ENCODE measurements at regions not wholly inside any gene's neighbourhood (a gene's known extent, or its start where the extent isn't known, plus 50 kb on each side); places are given as distances from the start of the nearest gene placed in this dataset.
"Not testable (repeated sequence)": the region's sequence is repeated elsewhere in the genome, so short reads cannot be mapped to it uniquely, and the experiment has no call there.

- H3K9me3 Mint-ChIP-seq: no peaks in the 10 kb centered on the region
- no peaks in the 10 kb centered on the region for H3K4me1 Mint-ChIP-seq (ENCODE audit: low read depth)
- H3K36me3 Mint-ChIP-seq (ENCODE audit: low read depth): no peaks in the 10 kb centered on the region
- H3K4me3 Mint-ChIP-seq: no peak overlapping the region
- intact Hi-C loops (cut with micrococcal nuclease): no loop called here
- DNase-seq (ENCODE audit: low spot score): no peak
- H3K27ac Mint-ChIP-seq: no peak overlapping the region
- no peaks in the 10 kb centered on the region for H3K27me3 Mint-ChIP-seq (ENCODE audit: insufficient read depth)
These were observed 233.9 kb upstream of the GBE1 start for GRCh38 chr3:81995329-81995728.

- H3K4me1 Mint-ChIP-seq (ENCODE audit: low read depth): no peaks in the 10 kb centered on the region
- intact Hi-C loops (cut with micrococcal nuclease): no loop called here
- H3K27me3 Mint-ChIP-seq (ENCODE audit: insufficient read depth): no peaks in the 10 kb centered on the region
- H3K4me3 Mint-ChIP-seq: no peak overlapping the region
- H3K36me3 Mint-ChIP-seq (ENCODE audit: low read depth): no peaks in the 10 kb centered on the region
- H3K27ac Mint-ChIP-seq: no peak overlapping the region
- H3K9me3 Mint-ChIP-seq: peaks cover 4% of the 10 kb centered on the region
- DNase-seq (ENCODE audit: low spot score): no peak
These were observed 228.3 kb upstream of the GBE1 start for GRCh38 chr3:81989758-81990157.

- Mint-ChIP-seq H3K9me3 (peaks cover 4% of the 10 kb centered on the region), H3K27ac (no peak overlapping the region), H3K4me1 (ENCODE audit: low read depth) (no peaks in the 10 kb centered on the region), H3K36me3 (ENCODE audit: low read depth) (no peaks in the 10 kb centered on the region), H3K27me3 (ENCODE audit: insufficient read depth) (no peaks in the 10 kb centered on the region), H3K4me3 (no peak overlapping the region)
- intact Hi-C loops (cut with micrococcal nuclease): no loop called here
- DNase-seq (ENCODE audit: low spot score): no peak
These were observed 227.8 kb upstream of the GBE1 start for GRCh38 chr3:81989274-81989673.

GRCh38 chr3:81987412-81987811 lies 226.0 kb upstream of the GBE1 start:
- intact Hi-C loops (cut with micrococcal nuclease); H3K4me3 Mint-ChIP-seq; H3K4me1 Mint-ChIP-seq (ENCODE audit: low read depth); DNase-seq (ENCODE audit: low spot score); H3K9me3 Mint-ChIP-seq; H3K36me3 Mint-ChIP-seq (ENCODE audit: low read depth); H3K27me3 Mint-ChIP-seq (ENCODE audit: insufficient read depth); H3K27ac Mint-ChIP-seq: not testable (repeated sequence)

GRCh38 chr3:81985996-81986723 lies 224.7 kb upstream of the GBE1 start:
- Mint-ChIP-seq H3K4me3 (no peak overlapping the region), H3K9me3 (peaks cover 4% of the 10 kb centered on the region), H3K36me3 (ENCODE audit: low read depth) (no peaks in the 10 kb centered on the region), H3K27ac (no peak overlapping the region), H3K4me1 (ENCODE audit: low read depth) (no peaks in the 10 kb centered on the region), H3K27me3 (ENCODE audit: insufficient read depth) (no peaks in the 10 kb centered on the region)
- no peak for DNase-seq (ENCODE audit: low spot score)
- intact Hi-C loops (cut with micrococcal nuclease): no loop called here

- no peak overlapping the region for H3K27ac Mint-ChIP-seq
- peaks cover 4% of the 10 kb centered on the region for H3K9me3 Mint-ChIP-seq
- no peak for DNase-seq (ENCODE audit: low spot score)
- intact Hi-C loops (cut with micrococcal nuclease): no loop called here
- H3K36me3 Mint-ChIP-seq (ENCODE audit: low read depth): no peaks in the 10 kb centered on the region
- H3K27me3 Mint-ChIP-seq (ENCODE audit: insufficient read depth): no peaks in the 10 kb centered on the region
- H3K4me1 Mint-ChIP-seq (ENCODE audit: low read depth): no peaks in the 10 kb centered on the region
- no peak overlapping the region for H3K4me3 Mint-ChIP-seq
These were observed 221.9 kb upstream of the GBE1 start for GRCh38 chr3:81983382-81983781.

- Mint-ChIP-seq H3K4me3 (no peak overlapping the region), H3K27me3 (ENCODE audit: insufficient read depth) (no peaks in the 10 kb centered on the region), H3K36me3 (ENCODE audit: low read depth) (no peaks in the 10 kb centered on the region), H3K9me3 (peaks cover 3% of the 10 kb centered on the region), H3K4me1 (ENCODE audit: low read depth) (no peaks in the 10 kb centered on the region), H3K27ac (no peak overlapping the region)
- intact Hi-C loops (cut with micrococcal nuclease): no loop called here
- no peak for DNase-seq (ENCODE audit: low spot score)
These were observed 219.4 kb upstream of the GBE1 start for GRCh38 chr3:81980596-81981494.

- DNase-seq (ENCODE audit: low spot score): no peak
- H3K27me3 Mint-ChIP-seq (ENCODE audit: insufficient read depth): no peaks in the 10 kb centered on the region
- intact Hi-C loops (cut with micrococcal nuclease): no loop called here
- no peaks in the 10 kb centered on the region for H3K4me1 Mint-ChIP-seq (ENCODE audit: low read depth)
- no peaks in the 10 kb centered on the region for H3K36me3 Mint-ChIP-seq (ENCODE audit: low read depth)
- no peaks in the 10 kb centered on the region for H3K9me3 Mint-ChIP-seq
- no peak overlapping the region for H3K27ac Mint-ChIP-seq
- H3K4me3 Mint-ChIP-seq: no peak overlapping the region
These were observed 213.3 kb upstream of the GBE1 start for GRCh38 chr3:81974751-81975150.

- intact Hi-C loops (cut with micrococcal nuclease): no loop called here
- Mint-ChIP-seq H3K36me3 (ENCODE audit: low read depth) (no peaks in the 10 kb centered on the region), H3K4me3 (no peak overlapping the region), H3K4me1 (ENCODE audit: low read depth) (no peaks in the 10 kb centered on the region), H3K9me3 (no peaks in the 10 kb centered on the region), H3K27ac (no peak overlapping the region), H3K27me3 (ENCODE audit: insufficient read depth) (no peaks in the 10 kb centered on the region)
- no peak for DNase-seq (ENCODE audit: low spot score)
These were observed 207.2 kb upstream of the GBE1 start for GRCh38 chr3:81968658-81969057.

- intact Hi-C loops (cut with micrococcal nuclease): no loop called here
- no peaks in the 10 kb centered on the region for H3K4me1 Mint-ChIP-seq (ENCODE audit: low read depth)
- no peak for DNase-seq (ENCODE audit: low spot score)
- H3K27me3 Mint-ChIP-seq (ENCODE audit: insufficient read depth): no peaks in the 10 kb centered on the region
- H3K27ac Mint-ChIP-seq: no peak overlapping the region
- no peaks in the 10 kb centered on the region for H3K9me3 Mint-ChIP-seq
- no peak overlapping the region for H3K4me3 Mint-ChIP-seq
- no peaks in the 10 kb centered on the region for H3K36me3 Mint-ChIP-seq (ENCODE audit: low read depth)
These were observed 205.9 kb upstream of the GBE1 start for GRCh38 chr3:81967393-81967792.

- no peaks in the 10 kb centered on the region for H3K4me1 Mint-ChIP-seq (ENCODE audit: low read depth)
- no peak for DNase-seq (ENCODE audit: low spot score)
- H3K36me3 Mint-ChIP-seq (ENCODE audit: low read depth): no peaks in the 10 kb centered on the region
- no peak overlapping the region for H3K4me3 Mint-ChIP-seq
- H3K27ac Mint-ChIP-seq: no peak overlapping the region
- intact Hi-C loops (cut with micrococcal nuclease): no loop called here
- H3K9me3 Mint-ChIP-seq: no peaks in the 10 kb centered on the region
- no peaks in the 10 kb centered on the region for H3K27me3 Mint-ChIP-seq (ENCODE audit: insufficient read depth)
These were observed 204.3 kb upstream of the GBE1 start for GRCh38 chr3:81965696-81966095.

GRCh38 chr3:81962396-81962795 lies 201.0 kb upstream of the GBE1 start:
- Mint-ChIP-seq H3K27ac (no peak overlapping the region), H3K36me3 (ENCODE audit: low read depth) (no peaks in the 10 kb centered on the region), H3K4me1 (ENCODE audit: low read depth) (no peaks in the 10 kb centered on the region), H3K9me3 (no peaks in the 10 kb centered on the region), H3K27me3 (ENCODE audit: insufficient read depth) (peaks cover 4% of the 10 kb centered on the region), H3K4me3 (no peak overlapping the region)
- intact Hi-C loops (cut with micrococcal nuclease): no loop called here
- no peak for DNase-seq (ENCODE audit: low spot score)

GRCh38 chr3:81958972-81959640 lies 197.7 kb upstream of the GBE1 start:
- H3K4me3 Mint-ChIP-seq: no peak overlapping the region
- peaks cover 4% of the 10 kb centered on the region for H3K27me3 Mint-ChIP-seq (ENCODE audit: insufficient read depth)
- no peaks in the 10 kb centered on the region for H3K36me3 Mint-ChIP-seq (ENCODE audit: low read depth)
- DNase-seq (ENCODE audit: low spot score): no peak
- H3K27ac Mint-ChIP-seq: no peak overlapping the region
- intact Hi-C loops (cut with micrococcal nuclease): no loop called here
- no peaks in the 10 kb centered on the region for H3K4me1 Mint-ChIP-seq (ENCODE audit: low read depth)
- H3K9me3 Mint-ChIP-seq: no peaks in the 10 kb centered on the region
